ENCODE measurements at regions not wholly inside any gene's neighbourhood (a gene's known extent, or its start where the extent isn't known, plus 50 kb on each side); places are given as distances from the start of the nearest gene placed in this dataset.

DNA sequence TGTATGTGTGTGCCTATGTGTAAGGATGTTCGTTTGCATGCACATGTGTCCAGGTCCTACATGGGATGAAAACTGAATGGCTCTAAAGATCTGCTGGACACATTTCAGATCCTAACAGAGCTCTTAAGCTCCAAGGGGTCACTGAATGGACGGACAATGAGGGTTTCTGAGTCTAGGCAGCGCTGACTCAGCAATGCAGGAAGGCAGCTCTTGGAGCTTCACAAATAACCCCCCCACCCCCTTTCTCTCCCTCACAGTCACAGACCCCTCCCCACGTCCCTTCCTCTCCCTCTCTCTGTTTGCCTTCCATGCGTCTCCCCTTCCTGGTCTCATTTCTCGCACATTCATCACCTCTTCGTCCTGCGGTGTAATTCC is 369.8 kb downstream of the PREX1 start:
- TF ChIP-seq POLR2A (IDR thresholded peaks at IDR 0.05) = no peak
- TF ChIP-seq, protein P1, sequence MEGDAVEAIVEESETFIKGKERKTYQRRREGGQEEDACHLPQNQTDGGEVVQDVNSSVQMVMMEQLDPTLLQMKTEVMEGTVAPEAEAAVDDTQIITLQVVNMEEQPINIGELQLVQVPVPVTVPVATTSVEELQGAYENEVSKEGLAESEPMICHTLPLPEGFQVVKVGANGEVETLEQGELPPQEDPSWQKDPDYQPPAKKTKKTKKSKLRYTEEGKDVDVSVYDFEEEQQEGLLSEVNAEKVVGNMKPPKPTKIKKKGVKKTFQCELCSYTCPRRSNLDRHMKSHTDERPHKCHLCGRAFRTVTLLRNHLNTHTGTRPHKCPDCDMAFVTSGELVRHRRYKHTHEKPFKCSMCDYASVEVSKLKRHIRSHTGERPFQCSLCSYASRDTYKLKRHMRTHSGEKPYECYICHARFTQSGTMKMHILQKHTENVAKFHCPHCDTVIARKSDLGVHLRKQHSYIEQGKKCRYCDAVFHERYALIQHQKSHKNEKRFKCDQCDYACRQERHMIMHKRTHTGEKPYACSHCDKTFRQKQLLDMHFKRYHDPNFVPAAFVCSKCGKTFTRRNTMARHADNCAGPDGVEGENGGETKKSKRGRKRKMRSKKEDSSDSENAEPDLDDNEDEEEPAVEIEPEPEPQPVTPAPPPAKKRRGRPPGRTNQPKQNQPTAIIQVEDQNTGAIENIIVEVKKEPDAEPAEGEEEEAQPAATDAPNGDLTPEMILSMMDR (IDR thresholded peaks at IDR 0.05) = no peak
- intact Hi-C loops (cut with DNase I) = no loop called here
- H3K36me3 ChIP-seq = no peaks in the 10 kb centered on the region

DNA sequence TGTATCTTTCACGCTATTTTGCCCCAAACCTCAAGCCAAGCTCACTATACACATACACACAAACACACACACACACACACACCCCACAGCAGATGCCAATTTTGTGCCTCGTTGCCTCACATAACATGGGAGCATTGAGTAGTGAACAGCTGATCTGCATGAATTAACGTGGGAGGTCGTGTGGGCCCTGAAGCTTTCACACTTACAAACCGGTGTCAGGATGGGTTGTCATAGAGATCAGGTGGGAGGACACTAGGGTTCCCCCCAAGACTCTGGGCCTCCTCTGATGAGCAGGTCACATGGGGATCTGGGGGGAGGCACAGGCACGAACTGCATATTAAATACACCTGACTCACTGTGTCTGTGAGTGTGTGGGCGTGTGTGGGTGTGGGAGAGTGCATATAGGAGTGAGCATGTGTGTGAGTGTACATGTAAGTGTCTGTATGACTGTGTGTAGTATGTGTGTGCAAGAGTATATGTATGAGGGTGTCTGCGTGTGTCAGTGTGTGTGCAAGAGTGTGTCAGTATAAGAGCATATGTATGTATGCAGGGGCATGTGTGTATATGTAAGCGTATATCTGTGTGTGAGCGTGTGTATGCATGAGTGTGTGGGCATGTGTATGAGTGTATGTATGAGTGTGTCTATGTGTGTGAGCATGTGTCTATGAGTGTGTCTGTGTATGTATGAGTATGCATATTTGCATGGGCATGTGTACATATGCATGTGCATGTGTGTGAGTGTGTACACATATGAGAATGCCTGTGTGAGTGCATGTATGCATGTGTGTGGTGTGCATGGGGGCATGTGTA is 370.4 kb downstream of the PREX1 start:
- Histone ChIP-seq H3K9me3 (no peaks in the 10 kb centered on the region), H3K27me3 (peaks cover 0 to 40% (median 0%) of the 10 kb centered on the region in 4 donors), H3K4me3 (no peak overlapping the region), H3K27ac (no peak overlapping the region), H3K36me3 (no peaks in the 10 kb centered on the region), H3K4me1 (peaks cover 0 to 12% (median 5%) of the 10 kb centered on the region in 3 donors)
- DNase-seq = no peak
- WGBS, 2 donors = 72 to 82% methylated on average over 7 to 10 of the region's 10 CpGs
- intact Hi-C loops (cut with DNase I) = no loop called here
- TF ChIP-seq POLR2A (IDR thresholded peaks at IDR 0.05) = no peak
- TF ChIP-seq, protein P1 (IDR thresholded peaks at IDR 0.05) = no peak

More for the DNA sequence above, 369.8 kb downstream of the PREX1 start:
- WGBS, 2 donors = 87 to 90% methylated on average over 8 of the region's 8 CpGs
- Histone ChIP-seq H3K4me3 (no peak overlapping the region), H3K9me3 (no peaks in the 10 kb centered on the region), H3K27ac (no peak overlapping the region), H3K4me1 (peaks cover 0 to 12% (median 5%) of the 10 kb centered on the region in 3 donors), H3K27me3 (peaks cover 0 to 42% (median 0%) of the 10 kb centered on the region in 4 donors)
- DNase-seq = no peak

DNA sequence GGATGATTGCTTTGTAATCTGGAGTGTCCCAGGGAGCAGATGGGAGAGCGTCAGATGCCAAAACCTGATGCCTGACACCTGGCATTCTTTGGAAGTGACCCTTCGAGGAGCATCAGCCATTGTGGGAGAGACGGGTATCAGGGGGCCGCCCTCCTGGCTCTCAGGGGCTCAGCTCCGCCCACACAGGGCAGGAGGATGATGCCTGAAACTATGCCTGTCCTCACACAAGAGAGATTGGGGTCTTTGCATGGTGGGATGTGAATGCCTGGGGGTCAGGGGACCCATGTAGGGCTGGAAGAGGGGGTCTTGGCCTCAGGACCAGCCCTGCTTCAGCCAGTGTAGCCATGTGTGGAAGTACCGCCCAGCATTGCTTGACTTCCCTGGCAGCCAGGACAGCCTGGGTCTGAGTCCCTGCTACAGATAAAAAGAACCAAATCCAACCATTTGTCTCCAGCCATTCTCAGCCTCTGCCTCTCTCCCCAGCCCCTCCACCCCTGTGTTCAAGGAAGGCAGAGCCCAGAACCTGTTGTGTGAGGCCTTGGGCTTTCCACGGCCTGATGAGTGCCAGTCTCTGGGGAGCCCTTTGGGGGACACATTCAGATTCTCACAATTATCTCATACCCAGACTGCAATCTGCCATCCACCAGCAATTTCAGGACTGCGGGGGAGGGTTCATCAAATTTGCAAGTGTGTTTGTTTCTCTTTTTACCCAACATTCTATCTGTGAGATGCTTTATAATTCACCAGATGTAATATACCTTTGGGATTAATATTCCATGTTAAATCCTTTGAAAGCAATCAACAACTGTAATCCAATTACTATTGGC is 371.2 kb downstream of the PREX1 start:
- DNase-seq = no peak
- no peaks in the 10 kb centered on the region for H3K36me3 ChIP-seq
- H3K27me3 ChIP-seq = peaks cover 0 to 40% (median 0%) of the 10 kb centered on the region in 4 donors
- 89 to 100% methylated on average over 2 to 3 of the region's 8 CpGs for WGBS, 2 donors
- no peak overlapping the region for H3K27ac ChIP-seq
- TF ChIP-seq, protein P1 (IDR thresholded peaks at IDR 0.05) = no peak
- no peak for TF ChIP-seq POLR2A (IDR thresholded peaks at IDR 0.05)
- H3K4me3 ChIP-seq = no peak overlapping the region
- peaks cover 0 to 12% (median 5%) of the 10 kb centered on the region in 3 donors for H3K4me1 ChIP-seq
- H3K9me3 ChIP-seq = no peaks in the 10 kb centered on the region
- intact Hi-C loops (cut with DNase I) = no loop called here

DNA sequence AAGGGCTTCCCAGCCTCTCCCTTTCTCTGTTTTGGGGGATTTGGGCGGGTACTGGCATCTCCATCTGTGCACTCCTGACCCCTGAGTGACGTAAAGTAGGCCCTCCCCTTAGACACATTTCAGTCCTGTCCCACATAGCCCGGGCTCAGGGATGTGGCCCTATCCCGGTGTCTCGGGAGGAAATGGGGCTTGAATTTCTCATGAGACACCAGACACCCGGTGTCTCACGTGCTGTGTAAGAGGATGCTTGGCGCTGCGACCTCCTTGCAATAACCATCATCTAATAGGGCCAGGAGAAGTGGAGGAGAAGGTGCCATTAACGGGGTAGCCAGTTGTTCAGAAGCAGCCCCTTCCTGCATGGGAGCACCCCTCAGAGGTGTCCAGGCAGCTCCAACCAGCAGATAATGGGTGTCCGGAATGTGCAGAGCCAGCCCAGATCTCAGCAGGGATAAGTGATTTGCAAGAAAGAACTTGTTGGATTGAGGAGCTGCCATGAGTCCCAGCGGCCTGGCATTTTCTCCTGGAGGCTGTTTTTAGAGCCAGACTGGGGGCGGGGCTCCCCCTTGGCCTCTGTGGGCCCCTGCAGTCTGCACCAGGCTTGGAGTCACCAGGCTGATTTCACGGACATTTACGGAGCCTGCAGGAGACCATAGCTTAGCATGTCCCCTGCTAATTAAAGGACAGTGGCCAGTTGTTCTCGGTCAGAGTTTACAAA is 372.0 kb downstream of the PREX1 start:
- TF ChIP-seq POLR2A (IDR thresholded peaks at IDR 0.05) = no peak
- TF ChIP-seq, protein P1 (IDR thresholded peaks at IDR 0.05) = no peak
- H3K4me3 ChIP-seq = no peak overlapping the region
- peaks cover 0 to 12% (median 5%) of the 10 kb centered on the region in 3 donors for H3K4me1 ChIP-seq
- intact Hi-C loops (cut with DNase I) = no loop called here
- 37 to 55% methylated on average over 4 to 13 of the region's 16 CpGs for WGBS, 2 donors
- no peak for DNase-seq
- H3K27ac ChIP-seq = no peak overlapping the region
- H3K27me3 ChIP-seq = peaks cover 0 to 40% (median 0%) of the 10 kb centered on the region in 4 donors
- H3K36me3 ChIP-seq = no peaks in the 10 kb centered on the region
- no peaks in the 10 kb centered on the region for H3K9me3 ChIP-seq

All from esophagus squamous epithelium (tissue), 5 donors.